HEK293 (cell line): ENCODE measurements at regions not wholly inside any gene's neighbourhood (a gene's known extent, or its start where the extent isn't known, plus 50 kb on each side); places are given as distances from the start of the nearest gene placed in this dataset.

Source experiments
- CTCF ChIA-PET: fragments of 350-600 bp; formaldehyde crosslinking; extraction: SDS; loops from one replicate; lab custom pipeline; 2021; ENCODE audit warnings: antibody characterized with exemption; lab: Yijun Ruan, JAX
- POLR2A ChIA-PET: fragments of 300-600 bp; formaldehyde crosslinking; extraction: SDS; loops from one replicate; lab custom pipeline; 2020; ENCODE audit warnings: antibody characterized with exemption, inconsistent platforms; lab: Yijun Ruan, JAX
- H3K27ac ChIP-seq: fragments of 200-500 bp; sonication (Bioruptor generic); 2 replicates; pipeline ENCODE4 v1.5.1; 2014; ENCODE audit warnings: low read depth, low read length, control low read depth, inconsistent platforms; ENCODE audit errors: extremely low read depth
- H3K36me3 ChIP-seq, 2 experiments: fragments of 200-500 bp in 1 of 2; sonication (Bioruptor generic) in 1 of 2; 1 replicate in 1 of 2; 2 replicates in 1 of 2; pipeline ENCODE4 v1.5.1; 2014 to 2017; ENCODE audit warnings: inconsistent platforms in 2 of 2, low read length in 2 of 2; ENCODE audit not compliant: control insufficient read depth in 2 of 2, insufficient read depth in 1 of 2
- H3K4me1 ChIP-seq: fragments of 200-500 bp; sonication (Bioruptor generic); 2 replicates; pipeline ENCODE4 v1.5.1; 2014; ENCODE audit warnings: mild to moderate bottlenecking, low read length, inconsistent platforms; ENCODE audit not compliant: control insufficient read depth, insufficient read depth
- H3K4me3 ChIP-seq: 2 replicates; pipeline ENCODE4 v1.5.1; 2011; ENCODE audit warnings: low read depth, mild to moderate bottlenecking, control low read depth, low read length, moderate library complexity
- H3K9me3 ChIP-seq: fragments of 200-500 bp; sonication (Bioruptor generic); 2 replicates; pipeline ENCODE4 v1.5.1; 2014; ENCODE audit warnings: low read depth, low read length, inconsistent platforms; ENCODE audit not compliant: control insufficient read depth, insufficient read depth
- BCL6B ChIP-seq: fragments of 450-650 bp; formaldehyde crosslinking; IDR thresholded peaks from 2 replicates; pipeline ENCODE4 v1.5.1; 2017; ENCODE audit warnings: missing biosample characterization, missing genetic modification characterization
- ELK4 ChIP-seq: IDR thresholded peaks from 2 replicates; pipeline ENCODE4 v1.6.1; 2011; ENCODE audit warnings: mild to moderate bottlenecking, low read depth, low read length, borderline replicate concordance
- KLF8 ChIP-seq: fragments of 450-650 bp; formaldehyde crosslinking; IDR thresholded peaks from 2 replicates; pipeline ENCODE4 v1.5.1; 2016; ENCODE audit warnings: missing biosample characterization, missing genetic modification characterization
- OSR2 ChIP-seq: fragments of 450-650 bp; formaldehyde crosslinking; IDR thresholded peaks from 2 replicates; pipeline ENCODE4 v1.5.1; 2016; ENCODE audit warnings: missing biosample characterization, missing genetic modification characterization
- ZEB2 ChIP-seq: fragments of 450-650 bp; formaldehyde crosslinking; IDR thresholded peaks from 2 replicates; pipeline ENCODE4 v1.5.1; 2016; ENCODE audit warnings: missing biosample characterization, missing genetic modification characterization
- ZNF19 ChIP-seq: fragments of 450-650 bp; formaldehyde crosslinking; IDR thresholded peaks from 2 replicates; pipeline ENCODE4; 2016; ENCODE audit warnings: missing biosample characterization, missing genetic modification characterization, low read depth
- ZNF292 ChIP-seq: fragments of 450-650 bp; formaldehyde crosslinking; IDR thresholded peaks from 2 replicates; pipeline ENCODE4 v1.5.1; 2016; ENCODE audit warnings: low read depth, missing biosample characterization, missing genetic modification characterization, borderline replicate concordance
- ZNF354C ChIP-seq: fragments of 450-650 bp; formaldehyde crosslinking; IDR thresholded peaks from 2 replicates; pipeline ENCODE4 v1.5.1; 2016; ENCODE audit warnings: missing biosample characterization, missing genetic modification characterization, low read depth, borderline replicate concordance
- ZNF394 ChIP-seq: fragments of 450-650 bp; formaldehyde crosslinking; IDR thresholded peaks from 2 replicates; pipeline ENCODE4 v1.5.1; 2016; ENCODE audit warnings: missing biosample characterization, missing genetic modification characterization, mild to moderate bottlenecking, moderate library complexity, borderline replicate concordance
- ZNF423 ChIP-seq: fragments of 450-650 bp; formaldehyde crosslinking; IDR thresholded peaks from 2 replicates; pipeline ENCODE4 v1.5.1; 2016; ENCODE audit warnings: missing biosample characterization, missing genetic modification characterization
- ZNF449 ChIP-seq: fragments of 450-650 bp; formaldehyde crosslinking; IDR thresholded peaks from 2 replicates; pipeline ENCODE4 v1.5.1; 2017; ENCODE audit warnings: missing biosample characterization, mild to moderate bottlenecking, missing genetic modification characterization, moderate library complexity
- ZNF518A ChIP-seq: fragments of 450-650 bp; formaldehyde crosslinking; conservative IDR thresholded peaks from 2 replicates; pipeline ENCODE4 v1.5.1; 2016; ENCODE audit warnings: low read depth, missing biosample characterization, missing genetic modification characterization
- ZNF777 ChIP-seq: fragments of 450-650 bp; formaldehyde crosslinking; IDR thresholded peaks from 2 replicates; pipeline ENCODE4 v1.5.1; 2017; ENCODE audit warnings: missing biosample characterization, missing genetic modification characterization, borderline replicate concordance

- no peak overlapping the region for H3K27ac ChIP-seq
- H3K36me3 ChIP-seq, result no peaks in the 10 kb centered on the region
- H3K4me3 ChIP-seq, result no peak overlapping the region
- no peaks in the 10 kb centered on the region; the same call in 1 of the 2 replicates for H3K9me3 ChIP-seq
- ChIA-PET CTCF (no interaction called here), POLR2A (no interaction called here)
- TF ChIP-seq BCL6B (tag by site-specific recombination), result no peak
- no peaks in the 10 kb centered on the region for H3K4me1 ChIP-seq
Measured at GRCh38 chrX:145936769-145937168, 119.1 kb downstream of the SLITRK2 start.

- no peak for TF ChIP-seq ZNF449
- no peak for TF ChIP-seq ZNF292 (tag by site-specific recombination)
- Histone ChIP-seq H3K9me3 (no peaks in the 10 kb centered on the region), H3K36me3 (no peaks in the 10 kb centered on the region), H3K4me3 (no peak overlapping the region), H3K4me1 (no peaks in the 10 kb centered on the region), H3K27ac (no peak overlapping the region)
- CTCF ChIA-PET, result no interaction called here
- POLR2A ChIA-PET, result no interaction called here
Measured at GRCh38 chrX:145949056-145949455, 131.4 kb downstream of the SLITRK2 start.

GRCh38 chrX:145953628-145954027, 136.0 kb downstream of the SLITRK2 start:
- POLR2A ChIA-PET, result no interaction called here
- H3K9me3 ChIP-seq, result no peaks in the 10 kb centered on the region
- CTCF ChIA-PET, result interaction anchor here (1.4 kb wide), 1 partner anchor 10 kb away, joined by 4 read pairs; no protein-coding TSS in a partner anchor
- H3K27ac ChIP-seq, result no peak overlapping the region
- no peak overlapping the region for H3K4me3 ChIP-seq
- TF ChIP-seq ZNF19 (tag by site-specific recombination), result no peak
- TF ChIP-seq ZNF394 (tag by site-specific recombination), result no peak
- no peaks in the 10 kb centered on the region for H3K4me1 ChIP-seq
- H3K36me3 ChIP-seq, result no peaks in the 10 kb centered on the region

- POLR2A ChIA-PET, result no interaction called here
Measured at GRCh38 chrX:145990051-145990450, 172.4 kb downstream of the SLITRK2 start.

More at GRCh38 chrX:145990051-145990450, 172.4 kb downstream of the SLITRK2 start:
- CTCF ChIA-PET, result no interaction called here
- Histone ChIP-seq H3K36me3 (no peaks in the 10 kb centered on the region), H3K4me3 (no peak overlapping the region), H3K9me3 (no peaks in the 10 kb centered on the region), H3K27ac (no peak overlapping the region), H3K4me1 (no peaks in the 10 kb centered on the region)
- TF ChIP-seq ZEB2 (tag by site-specific recombination) (no peak), ZNF777 (tag by site-specific recombination) (no peak), ZNF354C (no peak), KLF8 (tag by site-specific recombination) (no peak), ZNF423 (no peak), ZNF518A (tag by site-specific recombination) (no peak), OSR2 (no peak), ELK4 (no peak)
